Smooth muscle cell (in vitro differentiated cells): ENCODE measurements at regions not wholly inside any gene's neighbourhood (a gene's known extent, or its start where the extent isn't known, plus 50 kb on each side); places are given as distances from the start of the nearest gene placed in this dataset.
"Not testable (repeated sequence)": the region's sequence is repeated elsewhere in the genome, so short reads cannot be mapped to it uniquely, and the experiment has no call there.

Experiments
- DNase-seq: peaks from one replicate; lab custom pipeline; 2025; ENCODE audit not compliant: unreplicated experiment; lab: John Stamatoyannopoulos, UW
- H2AFZ ChIP-seq: fragments of 200-600 bp; sonication (generic); 2 replicates; pipeline ENCODE4 v1.6.0; 2016; ENCODE audit warnings: antibody characterized with exemption, low read depth, mild to moderate bottlenecking
- H3F3A ChIP-seq: fragments of 200-600 bp; sonication (generic); 2 replicates; pipeline ENCODE4 v1.6.0; 2017; ENCODE audit warnings: antibody characterized with exemption, low read depth
- H3K27ac ChIP-seq: fragments of 200-600 bp; sonication (generic); 2 replicates; pipeline ENCODE4 v1.5.1; 2016; ENCODE audit warnings: low read depth, mild to moderate bottlenecking
- H3K27me3 ChIP-seq: fragments of 200-600 bp; sonication (generic); 2 replicates; pipeline ENCODE4 v1.6.1; 2016; ENCODE audit warnings: low read depth, mild to moderate bottlenecking
- H3K36me3 ChIP-seq: fragments of 200-600 bp; sonication (generic); 2 replicates; pipeline ENCODE4 v1.5.1; 2016; ENCODE audit warnings: low read depth
- H3K4me1 ChIP-seq: fragments of 200-600 bp; sonication (generic); 2 replicates; pipeline ENCODE4 v1.5.1; 2016; ENCODE audit warnings: low read depth
- H3K4me2 ChIP-seq: fragments of 200-600 bp; sonication (generic); 2 replicates; pipeline ENCODE4 v1.6.0; 2016; ENCODE audit warnings: mild to moderate bottlenecking
- H3K4me3 ChIP-seq: fragments of 200-600 bp; sonication (generic); 2 replicates; pipeline ENCODE4 v1.5.1; 2016; ENCODE audit warnings: mild to moderate bottlenecking
- H3K79me2 ChIP-seq: fragments of 200-600 bp; sonication (generic); 2 replicates; pipeline ENCODE4 v1.6.0; 2016; ENCODE audit warnings: low read depth, mild to moderate bottlenecking
- H3K9ac ChIP-seq: fragments of 200-600 bp; sonication (generic); 2 replicates; pipeline ENCODE4 v1.6.0; 2016; ENCODE audit warnings: low read depth
- H3K9me3 ChIP-seq: fragments of 200-600 bp; sonication (generic); replicated peaks from 2 replicates; pipeline ENCODE4 v1.5.1; 2016; ENCODE audit warnings: low read depth
- H4K20me1 ChIP-seq: fragments of 200-600 bp; sonication (generic); 2 replicates; pipeline ENCODE4 v1.6.0; 2016; ENCODE audit warnings: low read depth
- CTCF ChIP-seq: fragments of 200-600 bp; sonication (generic); IDR thresholded peaks from 2 replicates; pipeline ENCODE4 v1.5.1; 2017; ENCODE audit warnings: borderline replicate concordance, mild to moderate bottlenecking, antibody characterized with exemption; ENCODE audit not compliant: insufficient read depth, poor library complexity, severe bottlenecking
- WGBS: methylation state at CpG from one replicate; pipeline ENCODE4 v1.1.7; 2016; ENCODE audit warnings: low lambda C conversion rate; 5-methylcytosine and 5-hydroxymethylcytosine counted together

- no peaks in the 10 kb centered on the region for H3F3A ChIP-seq
- no peak for TF ChIP-seq CTCF
- no peak overlapping the region for H3K4me2 ChIP-seq
- H3K36me3 ChIP-seq, result no peaks in the 10 kb centered on the region
- no peaks in the 10 kb centered on the region for H3K4me1 ChIP-seq
- H3K9ac ChIP-seq, result no peak overlapping the region
- H3K79me2 ChIP-seq, result no peaks in the 10 kb centered on the region
- WGBS, result 83% methylated on average over 3 of the region's 3 CpGs
- no peaks in the 10 kb centered on the region for H4K20me1 ChIP-seq
- H3K27me3 ChIP-seq, result no peaks in the 10 kb centered on the region
- no peak for DNase-seq
- H3K27ac ChIP-seq, result no peak overlapping the region
- no peak overlapping the region for H3K4me3 ChIP-seq
- H3K9me3 ChIP-seq, result no peaks in the 10 kb centered on the region
- no peak overlapping the region for H2AFZ ChIP-seq
These were observed 57.5 kb upstream of the TRA2B start for GRCh38 chr3:185995352-185995751.

GRCh38 chr3:185992831-185993374 lies 55.1 kb upstream of the TRA2B start:
- no peak for DNase-seq
- Histone ChIP-seq H3K4me3 (no peak overlapping the region), H3K27ac (no peak overlapping the region), H2AFZ (peak overlapping the region; percentile 24), H3K4me1 (no peaks in the 10 kb centered on the region), H3K4me2 (no peak overlapping the region), H3K27me3 (no peaks in the 10 kb centered on the region), H3F3A (no peaks in the 10 kb centered on the region), H3K9me3 (no peaks in the 10 kb centered on the region), H3K36me3 (no peaks in the 10 kb centered on the region), H3K79me2 (no peaks in the 10 kb centered on the region), H4K20me1 (no peaks in the 10 kb centered on the region), H3K9ac (no peak overlapping the region)
- no peak for TF ChIP-seq CTCF
- 72% methylated on average over 9 of the region's 9 CpGs for WGBS

- H3K27ac ChIP-seq, H3K4me2 ChIP-seq, H2AFZ ChIP-seq, H3K4me1 ChIP-seq, H3K79me2 ChIP-seq, H3K9me3 ChIP-seq, H3K9ac ChIP-seq, DNase-seq, H4K20me1 ChIP-seq, H3K27me3 ChIP-seq, H3K36me3 ChIP-seq, H3F3A ChIP-seq, H3K4me3 ChIP-seq: not testable (repeated sequence)
- 94% methylated on average over 4 of the region's 4 CpGs for WGBS
These were observed 53.2 kb upstream of the TRA2B start for GRCh38 chr3:185990995-185991394.

- WGBS, result 83% methylated on average over 3 of the region's 3 CpGs
- Histone ChIP-seq H3K4me1 (no peaks in the 10 kb centered on the region), H3K9ac (no peak overlapping the region), H2AFZ (no peak overlapping the region), H4K20me1 (no peaks in the 10 kb centered on the region), H3K4me3 (no peak overlapping the region), H3K4me2 (no peak overlapping the region), H3K27me3 (no peaks in the 10 kb centered on the region), H3F3A (no peaks in the 10 kb centered on the region), H3K36me3 (no peaks in the 10 kb centered on the region), H3K27ac (no peak overlapping the region), H3K9me3 (no peaks in the 10 kb centered on the region), H3K79me2 (no peaks in the 10 kb centered on the region)
- DNase-seq, result no peak
- TF ChIP-seq CTCF, result no peak
These were observed 51.7 kb upstream of the TRA2B start for GRCh38 chr3:185989511-185989910.
